ENCODE measurements at regions not wholly inside any gene's neighbourhood (a gene's known extent, or its start where the extent isn't known, plus 50 kb on each side); places are given as distances from the start of the nearest gene placed in this dataset.

DNA sequence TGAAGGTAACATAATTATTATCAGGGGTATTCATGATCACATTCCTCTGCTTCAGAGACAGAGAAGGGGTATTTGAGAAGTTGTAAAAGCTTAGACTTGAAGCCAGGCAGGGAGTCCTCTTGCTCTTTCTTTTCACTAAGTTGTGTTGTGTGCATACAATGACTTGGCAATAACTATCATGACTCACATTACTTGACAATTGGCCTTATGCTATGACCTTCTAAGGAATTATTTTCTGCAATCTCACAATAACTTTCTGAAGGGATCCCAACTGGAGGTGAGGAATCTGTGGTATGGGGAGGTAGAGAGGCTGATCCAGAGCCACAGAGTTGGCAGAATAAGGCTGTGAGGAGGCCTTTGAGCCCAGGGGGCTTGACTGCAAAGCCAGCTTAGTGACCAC lies 622.3 kb downstream of the MTRR start:
- TF ChIP-seq POLR2A (IDR thresholded peaks at IDR 0.05) (no peak), POLR2AphosphoS5 (IDR thresholded peaks at IDR 0.05) (no peak)
- TF ChIP-seq, protein P1, sequence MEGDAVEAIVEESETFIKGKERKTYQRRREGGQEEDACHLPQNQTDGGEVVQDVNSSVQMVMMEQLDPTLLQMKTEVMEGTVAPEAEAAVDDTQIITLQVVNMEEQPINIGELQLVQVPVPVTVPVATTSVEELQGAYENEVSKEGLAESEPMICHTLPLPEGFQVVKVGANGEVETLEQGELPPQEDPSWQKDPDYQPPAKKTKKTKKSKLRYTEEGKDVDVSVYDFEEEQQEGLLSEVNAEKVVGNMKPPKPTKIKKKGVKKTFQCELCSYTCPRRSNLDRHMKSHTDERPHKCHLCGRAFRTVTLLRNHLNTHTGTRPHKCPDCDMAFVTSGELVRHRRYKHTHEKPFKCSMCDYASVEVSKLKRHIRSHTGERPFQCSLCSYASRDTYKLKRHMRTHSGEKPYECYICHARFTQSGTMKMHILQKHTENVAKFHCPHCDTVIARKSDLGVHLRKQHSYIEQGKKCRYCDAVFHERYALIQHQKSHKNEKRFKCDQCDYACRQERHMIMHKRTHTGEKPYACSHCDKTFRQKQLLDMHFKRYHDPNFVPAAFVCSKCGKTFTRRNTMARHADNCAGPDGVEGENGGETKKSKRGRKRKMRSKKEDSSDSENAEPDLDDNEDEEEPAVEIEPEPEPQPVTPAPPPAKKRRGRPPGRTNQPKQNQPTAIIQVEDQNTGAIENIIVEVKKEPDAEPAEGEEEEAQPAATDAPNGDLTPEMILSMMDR (IDR thresholded peaks at IDR 0.05): no peak
